ENCODE measurements at regions not wholly inside any gene's neighbourhood (a gene's known extent, or its start where the extent isn't known, plus 50 kb on each side); places are given as distances from the start of the nearest gene placed in this dataset.
A peak's percentile ranks its signal among the peaks of the same experiment; 100 is the strongest.
"Not testable (repeated sequence)": the region's sequence is repeated elsewhere in the genome, so short reads cannot be mapped to it uniquely, and the experiment has no call there.

DNA sequence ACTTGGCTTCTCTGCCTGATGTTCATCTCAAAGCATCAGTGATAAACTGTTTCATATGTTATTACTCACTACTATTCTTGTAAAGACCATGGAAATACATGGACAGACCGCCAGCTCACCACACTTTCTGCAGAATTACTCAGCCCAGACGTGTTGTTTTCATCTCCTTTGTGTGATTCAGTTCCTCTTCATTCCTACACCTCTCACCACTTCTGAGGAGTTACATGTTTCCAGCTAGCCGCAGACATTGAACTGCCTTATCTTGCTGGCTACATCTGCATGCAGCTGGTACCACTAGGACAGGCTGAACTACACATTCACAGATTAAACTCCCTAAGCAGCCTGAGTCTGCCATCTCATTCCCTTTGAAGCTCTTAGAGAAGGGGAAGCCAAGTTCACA, 443.2 kb upstream of the FGF16 start:
- no peak for DNase-seq

DNA sequence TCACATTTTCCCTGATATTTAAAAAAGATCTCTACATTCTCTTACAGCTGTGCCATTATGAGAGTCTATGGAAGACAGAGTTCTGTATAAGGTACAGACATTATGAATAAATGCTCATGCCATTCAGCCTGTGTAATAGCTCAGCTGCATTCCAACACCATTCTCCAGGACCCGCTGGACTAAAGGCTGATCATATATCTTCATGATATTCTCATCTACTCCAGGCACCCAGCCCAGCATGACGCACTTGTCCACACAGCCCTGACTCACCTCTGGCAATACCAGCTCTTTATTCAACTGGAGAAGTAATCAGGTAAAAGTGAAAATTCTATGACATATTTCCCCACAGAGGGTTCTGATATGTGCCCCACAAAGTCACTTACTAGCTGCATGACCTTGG, 437.5 kb upstream of the FGF16 start:
- no peak for DNase-seq

DNA sequence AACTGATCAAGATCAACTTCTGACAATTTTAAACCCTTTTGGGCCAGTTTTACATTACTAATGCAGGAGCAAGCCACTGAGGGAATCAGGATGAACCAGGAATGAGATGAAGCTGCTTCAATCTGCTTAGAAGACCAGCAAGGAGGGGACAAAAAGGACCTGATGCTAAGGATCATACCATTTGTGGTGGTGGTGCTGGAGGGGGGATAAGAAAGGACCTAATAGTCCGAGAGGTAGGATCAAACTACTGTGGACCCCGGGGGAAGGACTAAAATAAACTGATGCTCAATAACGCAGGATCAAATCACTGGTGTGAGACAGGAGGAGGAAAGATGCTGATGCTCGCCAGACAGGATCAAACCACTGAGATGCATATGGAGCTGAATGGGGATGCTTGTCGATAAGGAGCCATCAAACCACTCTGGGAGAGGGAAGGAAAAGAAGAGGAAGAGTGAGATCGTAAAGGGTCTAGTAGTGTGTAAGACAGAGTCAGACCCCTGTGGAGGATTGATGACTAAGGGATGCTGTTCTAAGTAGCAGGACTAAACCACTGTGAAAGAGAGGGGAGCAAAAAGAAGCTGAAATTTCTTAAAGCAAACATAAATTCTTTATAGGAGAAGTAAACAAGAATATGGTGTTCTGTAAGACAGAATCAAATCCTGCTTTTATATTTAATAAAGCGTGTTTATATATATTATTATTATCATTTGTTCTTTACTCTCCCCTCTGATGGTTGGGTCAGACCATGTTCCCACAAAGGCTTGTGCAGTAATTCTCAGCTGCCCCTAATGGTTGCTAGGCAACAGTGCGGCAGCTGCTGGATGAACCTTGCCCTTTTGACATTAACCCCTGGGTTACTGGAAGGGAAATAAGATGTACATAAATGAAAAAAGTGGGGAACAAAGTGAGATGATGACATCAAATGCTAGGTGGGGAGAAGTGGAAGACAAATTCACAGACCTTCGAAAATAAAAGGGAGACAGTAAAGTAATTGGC, 432.5 kb upstream of the FGF16 start:
- peak; percentile 64 to 70 for DNase-seq

DNA sequence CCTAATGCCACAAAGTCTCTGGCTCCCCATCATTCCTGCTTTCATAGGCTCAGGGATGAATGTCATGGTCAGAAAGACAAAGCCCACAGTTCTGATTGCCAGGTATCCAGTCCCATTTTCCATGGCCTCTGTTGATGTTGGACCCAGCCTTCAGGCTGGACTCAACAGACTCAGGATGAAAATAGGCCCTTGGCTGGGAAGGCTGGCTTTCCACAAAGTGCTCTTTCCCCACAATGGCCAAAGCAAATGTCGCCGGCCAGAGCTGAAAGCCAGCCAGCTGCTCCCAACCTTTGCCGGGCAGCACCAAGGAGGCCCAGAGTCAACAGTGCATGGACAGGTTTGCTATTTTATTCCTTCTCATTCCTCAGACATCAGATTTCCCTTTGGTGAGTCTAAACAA, 430.1 kb upstream of the FGF16 start:
- DNase-seq: no peak

- peak; percentile 51 to 76 for DNase-seq
Observed at GRCh38 chrX:77046180-77046810, 400.9 kb upstream of the FGF16 start.

- no peak for DNase-seq
Observed at GRCh38 chrX:77060572-77060971, 386.6 kb upstream of the FGF16 start.

GRCh38 chrX:77061022-77061421, 386.2 kb upstream of the FGF16 start:
- no peak for DNase-seq

DNA sequence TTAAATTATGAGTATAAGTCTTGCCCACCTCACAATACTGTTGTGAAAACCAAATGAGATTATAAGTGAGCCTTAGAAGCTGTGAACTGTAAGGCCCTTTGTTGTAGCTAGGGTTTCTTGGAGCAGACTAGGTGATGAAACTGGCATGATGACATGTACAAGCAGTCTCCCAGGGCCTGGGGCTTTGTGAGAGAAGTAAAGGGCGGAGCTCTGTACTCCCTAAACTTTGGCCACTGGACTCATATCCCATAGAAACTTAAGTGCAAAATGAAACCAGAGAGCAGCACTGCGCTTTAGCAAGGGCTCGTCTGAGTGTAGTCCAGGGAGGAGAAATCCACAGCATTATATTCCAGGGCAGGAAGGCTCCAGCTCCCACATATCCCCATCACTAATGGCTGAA, 385.6 kb upstream of the FGF16 start:
- DNase-seq: no peak

DNA sequence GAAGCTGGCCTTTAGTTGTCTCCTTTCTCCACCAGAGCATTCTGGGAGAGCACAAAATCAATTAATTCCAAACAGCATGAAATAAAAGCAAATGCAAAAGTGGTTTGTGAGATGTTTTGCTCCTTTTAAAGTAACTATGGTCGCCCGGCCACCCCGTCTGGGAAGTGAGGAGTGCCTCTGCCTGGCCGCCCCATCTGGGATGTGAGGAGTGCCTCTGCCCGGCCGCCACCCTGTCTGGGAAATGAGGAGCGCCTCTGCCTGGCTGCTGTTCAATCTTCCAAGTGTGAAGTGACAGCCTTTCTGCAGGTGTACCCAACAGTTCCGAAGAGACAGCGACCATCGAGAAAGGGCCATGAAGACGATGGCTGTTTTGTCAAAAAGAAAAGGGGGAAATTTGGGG, 381.3 kb upstream of the FGF16 start:
- no peak for DNase-seq

DNA sequence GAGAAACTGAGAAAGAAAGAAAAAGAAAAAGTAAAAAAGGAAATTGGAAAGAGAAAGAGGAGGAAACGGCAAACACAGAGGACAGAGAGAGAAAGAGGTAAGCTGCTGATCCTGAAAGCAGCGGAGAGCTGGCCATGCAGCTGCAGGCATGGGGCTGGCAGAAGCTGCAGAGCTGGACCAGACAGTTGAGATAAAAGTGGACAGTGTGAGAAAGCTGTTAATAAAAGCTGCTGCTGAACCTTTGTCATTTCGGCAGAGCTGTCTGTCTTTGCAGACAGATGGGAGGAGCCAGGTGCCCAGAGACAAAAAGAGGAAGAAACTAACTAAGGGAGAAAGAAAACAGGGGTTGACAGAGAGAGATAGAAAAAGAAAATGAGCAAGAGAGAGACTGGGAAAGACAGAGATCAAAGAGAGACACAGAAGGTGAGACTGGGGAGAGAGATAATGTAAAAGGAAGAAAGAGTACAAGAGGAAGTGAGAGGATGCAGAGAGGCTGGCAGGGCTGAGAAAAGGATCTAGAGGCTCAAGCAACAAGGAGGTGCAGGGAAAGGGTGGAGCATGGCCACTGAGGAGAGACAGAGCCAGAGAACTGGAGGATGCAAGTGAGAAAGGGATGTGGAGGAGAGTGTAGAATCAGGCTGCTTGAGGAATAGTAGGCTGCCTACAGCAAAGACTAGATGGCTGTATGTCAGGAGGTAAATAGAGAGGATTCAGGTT, 376.8 kb upstream of the FGF16 start:
- no peak for DNase-seq

DNA sequence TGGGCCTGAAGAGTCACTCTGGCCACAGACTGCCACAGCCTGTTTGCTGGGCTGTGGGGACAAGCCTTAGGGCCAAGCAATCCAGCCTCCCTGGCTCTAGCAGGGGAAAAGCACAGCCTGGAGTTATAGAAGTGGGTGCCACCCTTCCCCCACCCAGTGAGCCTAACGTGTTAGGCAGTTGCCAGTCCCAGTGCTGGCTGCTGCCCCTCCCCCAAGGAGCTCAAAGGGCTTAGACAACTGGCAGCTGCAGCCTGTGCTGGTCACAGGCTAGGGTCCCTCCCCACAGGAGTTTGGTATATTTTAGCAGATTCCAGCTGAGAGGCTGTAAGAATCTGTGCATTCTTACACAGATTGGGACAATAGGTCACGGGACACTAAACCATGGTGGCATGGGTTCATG, 370.3 kb upstream of the FGF16 start:
- no peak for DNase-seq

- not testable (repeated sequence) for DNase-seq
Observed at GRCh38 chrX:77081237-77081636, 366.0 kb upstream of the FGF16 start.

DNA sequence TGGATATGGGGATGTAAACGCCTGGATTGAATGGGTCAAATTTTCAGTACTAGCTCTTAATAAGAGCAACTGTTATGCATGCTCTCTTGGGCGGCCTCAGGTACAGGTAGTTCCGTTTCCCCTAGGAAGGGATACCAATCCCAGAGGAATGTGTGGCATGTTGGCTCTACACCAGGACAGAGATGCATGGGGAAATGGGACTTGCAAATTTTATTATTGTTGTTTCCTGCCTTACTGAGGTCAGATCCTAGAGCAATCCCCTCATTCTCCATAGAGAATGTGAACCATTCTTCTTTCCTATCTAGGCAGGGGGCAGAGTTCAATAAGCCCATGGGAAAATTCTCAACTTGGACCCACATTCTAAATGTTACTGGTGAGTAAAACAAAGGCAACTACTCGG, 361.8 kb upstream of the FGF16 start:
- DNase-seq: no peak

DNA sequence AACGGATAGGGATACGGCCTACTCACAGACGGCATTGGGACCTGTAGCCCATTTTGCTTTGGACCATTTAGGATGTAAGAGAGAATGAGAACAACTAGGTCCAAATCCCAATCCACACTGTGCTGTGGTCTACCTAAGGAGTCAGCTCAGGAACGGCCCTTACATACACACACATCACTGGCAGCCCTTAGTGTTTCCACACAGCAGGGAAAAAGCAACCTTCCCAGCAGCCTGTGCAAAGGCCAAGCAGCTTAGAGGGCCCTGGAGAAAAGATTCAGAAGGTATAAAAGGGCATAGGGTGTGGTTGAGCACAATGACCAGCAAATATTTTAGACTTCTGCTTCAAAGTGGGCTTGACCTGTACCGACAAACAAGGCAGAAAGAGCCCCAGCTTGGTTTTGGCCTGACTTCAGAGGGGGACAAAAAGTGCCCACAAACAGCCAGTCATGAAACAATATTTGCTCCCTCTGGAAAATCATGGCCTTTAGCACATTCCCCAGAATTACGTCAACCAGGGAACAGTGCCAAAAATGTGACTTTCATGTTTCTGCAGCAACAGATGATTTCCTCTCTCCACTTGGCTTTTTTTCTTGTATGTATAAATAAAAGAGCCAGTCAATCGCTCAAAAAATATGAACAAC, 359.5 kb upstream of the FGF16 start:
- no peak for DNase-seq

DNA sequence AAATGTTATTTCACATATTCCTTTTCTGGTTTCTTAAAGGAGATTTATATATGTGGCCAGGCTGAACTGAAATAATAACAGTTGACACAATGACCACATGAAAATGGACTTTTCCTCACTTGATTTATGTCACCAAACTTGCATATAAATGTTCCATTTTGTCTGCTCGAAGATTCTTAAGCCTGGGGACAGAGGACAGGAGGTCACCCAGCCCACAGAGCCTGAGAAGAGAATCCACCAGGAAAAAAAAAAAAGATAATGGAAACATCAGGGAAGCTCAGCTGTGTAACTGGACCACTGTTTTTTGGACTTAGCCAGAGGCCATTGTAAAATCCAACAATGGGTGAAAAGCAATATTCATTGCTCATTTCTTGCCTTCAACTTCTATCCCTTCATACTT, 359.0 kb upstream of the FGF16 start:
- DNase-seq: no peak

GRCh38 chrX:77114501-77114900, 332.7 kb upstream of the FGF16 start:
- DNase-seq: peak in 1 of 2 experiments; percentile 1

DNA sequence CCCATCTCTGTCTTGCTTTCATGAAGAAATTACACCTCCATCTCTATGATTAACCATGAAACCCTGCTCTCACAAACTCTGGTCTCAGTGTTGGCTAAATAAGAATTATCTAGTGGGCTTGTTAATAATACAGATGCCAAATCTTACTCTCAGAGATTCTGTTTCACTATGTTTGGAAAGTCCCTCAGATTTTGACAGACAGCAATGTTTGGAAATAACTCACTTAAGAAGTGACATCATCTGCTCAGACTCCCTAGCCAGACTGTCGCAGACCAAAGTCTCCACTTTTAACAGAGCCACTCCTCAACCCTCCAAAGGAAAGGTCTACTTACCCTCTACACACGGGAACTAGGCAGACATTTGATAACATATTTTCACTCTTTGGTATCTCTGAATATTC, 328.5 kb upstream of the FGF16 start:
- DNase-seq: no peak

- no peak for DNase-seq
Observed at GRCh38 chrX:77119706-77120105, 327.5 kb upstream of the FGF16 start.

DNA sequence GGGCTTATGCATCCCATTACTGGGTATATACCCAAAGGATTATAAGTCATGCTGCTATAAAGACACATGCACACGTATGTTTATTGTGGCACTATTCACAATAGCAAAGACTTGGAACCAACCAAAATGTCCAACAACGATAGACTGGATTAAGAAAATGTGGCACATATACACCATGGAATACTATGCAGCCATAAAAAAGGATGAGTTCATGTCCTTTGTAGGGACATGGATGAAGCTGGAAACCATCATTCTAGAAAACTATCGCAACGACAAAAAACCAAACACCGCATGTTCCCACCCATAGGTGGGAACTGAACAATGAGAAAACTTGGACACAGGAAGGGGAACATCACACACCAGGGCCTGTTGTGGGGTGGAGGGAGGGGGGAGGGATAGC, 323.3 kb upstream of the FGF16 start:
- not testable (repeated sequence) for DNase-seq

DNA sequence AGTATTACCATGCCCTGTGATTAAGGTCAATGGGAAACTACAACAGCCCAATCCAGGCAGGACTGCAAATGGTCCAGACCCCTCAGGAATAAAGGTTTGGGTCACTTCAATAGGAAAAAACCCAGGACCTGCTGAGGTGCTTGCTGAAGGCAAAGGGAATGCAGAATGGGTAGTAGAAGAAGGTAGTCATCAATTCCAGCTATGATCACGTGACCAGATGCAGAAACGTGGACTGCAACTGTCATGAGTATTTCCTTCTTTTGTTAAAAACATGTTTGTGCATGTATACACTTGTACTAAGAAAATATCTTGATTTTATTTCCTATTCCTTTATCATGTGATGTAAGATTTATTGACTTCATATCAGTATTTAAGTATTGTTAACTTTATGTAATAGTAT, 319.6 kb upstream of the FGF16 start:
- DNase-seq: not testable (repeated sequence)

DNA sequence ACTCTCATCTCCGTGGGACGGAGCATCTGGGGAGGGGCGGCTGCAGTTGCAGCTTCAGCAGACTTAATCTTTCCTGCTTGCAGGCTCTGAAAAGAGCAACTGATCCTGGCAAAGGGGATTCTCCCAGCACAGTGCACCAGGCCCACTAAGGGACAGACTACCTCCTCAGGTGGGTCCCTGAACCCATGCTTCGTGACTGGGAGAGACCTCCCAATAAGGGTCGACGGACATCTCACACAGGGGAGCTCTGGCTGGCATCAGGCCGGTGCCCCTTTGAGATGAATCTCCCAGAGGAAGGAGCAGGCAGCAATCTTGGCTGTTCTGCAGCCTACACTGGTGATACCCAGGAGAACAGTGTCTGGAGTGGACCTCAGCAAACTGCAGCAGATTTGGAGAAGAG, 303.3 kb upstream of the FGF16 start:
- no peak for DNase-seq

GRCh38 chrX:77160301-77160700, 286.9 kb upstream of the FGF16 start:
- DNase-seq: peak in 1 of 2 experiments; percentile 1

DNA sequence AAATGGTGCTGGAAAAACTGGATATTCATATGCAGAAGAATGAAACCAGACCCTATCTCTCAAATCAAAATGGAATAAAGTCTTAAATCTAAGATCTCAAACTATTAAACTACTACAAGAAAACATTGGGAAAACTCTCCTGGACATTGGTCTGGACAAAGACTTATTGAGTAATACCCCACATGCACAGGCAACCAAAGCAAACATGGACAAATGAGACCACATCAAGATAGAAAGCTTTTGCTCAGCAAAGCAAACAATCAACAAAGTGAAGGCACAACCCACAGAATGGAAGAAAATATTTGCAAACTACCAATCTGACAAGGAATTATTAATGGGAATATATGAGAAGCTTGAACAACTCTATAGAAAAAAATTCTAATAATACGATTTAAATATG, 284.4 kb upstream of the FGF16 start:
- DNase-seq: no peak
